ENCODE measurements at regions not wholly inside any gene's neighbourhood (a gene's known extent, or its start where the extent isn't known, plus 50 kb on each side); places are given as distances from the start of the nearest gene placed in this dataset.
"Not testable (repeated sequence)": the region's sequence is repeated elsewhere in the genome, so short reads cannot be mapped to it uniquely, and the experiment has no call there.

DNA sequence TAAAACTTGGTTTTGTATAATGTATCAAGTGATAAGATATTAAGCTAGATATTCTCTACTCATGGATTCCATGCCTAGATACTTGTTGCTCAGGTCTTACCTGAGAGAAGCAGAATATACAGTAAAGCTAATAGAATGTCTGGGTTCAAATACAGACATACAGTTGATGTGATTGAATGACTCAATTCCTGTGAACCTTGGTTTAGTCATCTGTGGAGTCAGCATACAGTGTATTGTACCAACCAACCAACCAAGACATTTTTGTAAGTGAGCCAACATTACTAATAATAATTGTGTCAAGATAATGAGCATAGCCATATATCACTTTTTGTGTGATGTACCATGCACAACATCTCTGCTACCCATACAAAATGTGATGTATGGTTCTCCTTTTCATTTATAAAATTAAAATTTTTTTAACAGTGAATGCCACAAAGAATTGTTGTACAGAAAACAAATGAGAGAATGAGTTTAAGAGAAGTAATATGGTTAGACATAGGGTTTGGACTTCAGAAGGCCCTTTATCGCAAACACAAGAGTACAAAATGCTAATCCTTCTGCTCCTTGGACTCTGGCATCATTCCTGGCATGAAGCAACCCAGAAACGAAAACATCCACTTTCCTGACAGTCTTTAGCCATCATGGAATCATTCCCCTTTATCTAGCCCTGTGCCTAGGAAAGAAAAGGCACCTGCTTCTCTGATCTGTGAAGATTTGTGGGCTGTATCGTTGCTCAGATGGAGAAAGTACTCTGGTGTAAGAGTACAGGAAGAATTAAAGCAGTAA, 977.2 kb upstream of the USP15 start:
- Histone ChIP-seq H3K4me3 (no peak overlapping the region), H3K27me3 (no peaks in the 10 kb centered on the region), H3K36me3 (no peaks in the 10 kb centered on the region), H3K9me3 (peaks cover 16 to 29% of the 10 kb centered on the region in 2 donors), H3K27ac (no peak overlapping the region), H3K4me1 (no peaks in the 10 kb centered on the region)
- intact Hi-C loops (cut with DNase I; ENCODE audit: low total_unique reads): no loop called here
- DNase-seq (ENCODE audit: low spot score in 2 of 2): no peak
- no peak for TF ChIP-seq POLR2AphosphoS5 (IDR thresholded peaks at IDR 0.05)
- no peak for TF ChIP-seq POLR2A (IDR thresholded peaks at IDR 0.05)
- TF ChIP-seq, protein P1, sequence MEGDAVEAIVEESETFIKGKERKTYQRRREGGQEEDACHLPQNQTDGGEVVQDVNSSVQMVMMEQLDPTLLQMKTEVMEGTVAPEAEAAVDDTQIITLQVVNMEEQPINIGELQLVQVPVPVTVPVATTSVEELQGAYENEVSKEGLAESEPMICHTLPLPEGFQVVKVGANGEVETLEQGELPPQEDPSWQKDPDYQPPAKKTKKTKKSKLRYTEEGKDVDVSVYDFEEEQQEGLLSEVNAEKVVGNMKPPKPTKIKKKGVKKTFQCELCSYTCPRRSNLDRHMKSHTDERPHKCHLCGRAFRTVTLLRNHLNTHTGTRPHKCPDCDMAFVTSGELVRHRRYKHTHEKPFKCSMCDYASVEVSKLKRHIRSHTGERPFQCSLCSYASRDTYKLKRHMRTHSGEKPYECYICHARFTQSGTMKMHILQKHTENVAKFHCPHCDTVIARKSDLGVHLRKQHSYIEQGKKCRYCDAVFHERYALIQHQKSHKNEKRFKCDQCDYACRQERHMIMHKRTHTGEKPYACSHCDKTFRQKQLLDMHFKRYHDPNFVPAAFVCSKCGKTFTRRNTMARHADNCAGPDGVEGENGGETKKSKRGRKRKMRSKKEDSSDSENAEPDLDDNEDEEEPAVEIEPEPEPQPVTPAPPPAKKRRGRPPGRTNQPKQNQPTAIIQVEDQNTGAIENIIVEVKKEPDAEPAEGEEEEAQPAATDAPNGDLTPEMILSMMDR (IDR thresholded peaks at IDR 0.05): no peak

DNA sequence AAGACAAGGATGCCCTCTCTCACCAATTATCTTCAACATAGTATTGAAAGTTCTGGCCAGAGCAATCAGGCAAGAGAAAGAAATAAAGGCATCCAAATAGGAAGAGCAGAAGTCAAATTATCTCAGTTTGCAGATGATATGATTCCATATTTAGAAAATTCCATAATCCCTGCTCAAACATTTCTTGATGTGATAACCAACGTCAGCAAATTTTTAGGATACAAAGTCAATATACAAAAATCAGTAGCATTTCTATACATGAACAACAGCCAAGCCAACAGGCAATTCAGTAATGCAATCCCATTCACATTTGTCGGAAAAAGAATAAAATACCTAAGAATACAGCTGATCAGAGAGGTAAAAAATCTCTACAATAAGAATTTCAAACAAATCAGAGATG, 969.7 kb upstream of the USP15 start:
- no peak for DNase-seq (ENCODE audit: low spot score in 2 of 2)
- no peak overlapping the region for H3K27ac ChIP-seq
- TF ChIP-seq POLR2AphosphoS5 (IDR thresholded peaks at IDR 0.05): no peak
- TF ChIP-seq, protein P1 (IDR thresholded peaks at IDR 0.05): no peak
- TF ChIP-seq POLR2A (IDR thresholded peaks at IDR 0.05): no peak
- intact Hi-C loops (cut with DNase I; ENCODE audit: low total_unique reads): no loop called here
- no peak overlapping the region for H3K4me3 ChIP-seq
- no peaks in the 10 kb centered on the region for H3K4me1 ChIP-seq
- no peaks in the 10 kb centered on the region for H3K27me3 ChIP-seq
- no peaks in the 10 kb centered on the region for H3K36me3 ChIP-seq
- peaks cover 21 to 51% of the 10 kb centered on the region in 2 donors for H3K9me3 ChIP-seq

DNA sequence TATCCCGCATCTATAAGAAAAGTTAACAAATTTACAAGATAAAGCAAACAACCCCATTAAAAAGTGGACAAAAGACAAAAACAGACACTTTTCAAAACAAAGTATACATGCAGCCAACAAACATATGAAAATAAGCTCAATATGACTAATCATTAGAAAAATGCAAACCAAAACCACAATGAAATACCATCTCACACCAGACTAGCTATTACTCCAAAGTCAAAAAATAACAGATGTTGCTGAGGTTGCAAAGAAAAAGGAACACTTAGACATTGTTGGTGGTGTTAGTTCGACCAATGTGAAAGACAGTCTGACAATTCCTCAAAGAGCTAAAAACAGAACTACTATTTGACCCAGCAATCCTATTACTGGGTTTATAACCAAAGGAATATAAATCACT, 968.6 kb upstream of the USP15 start:
- no peak for DNase-seq (ENCODE audit: low spot score in 2 of 2)
- Histone ChIP-seq H3K27me3 (no peaks in the 10 kb centered on the region), H3K9me3 (peaks cover 12 to 39% of the 10 kb centered on the region in 2 donors), H3K4me1 (no peaks in the 10 kb centered on the region), H3K27ac (no peak overlapping the region), H3K36me3 (no peaks in the 10 kb centered on the region), H3K4me3 (no peak overlapping the region)
- no peak for TF ChIP-seq POLR2AphosphoS5 (IDR thresholded peaks at IDR 0.05)
- TF ChIP-seq, protein P1 (IDR thresholded peaks at IDR 0.05): no peak
- no peak for TF ChIP-seq POLR2A (IDR thresholded peaks at IDR 0.05)
- intact Hi-C loops (cut with DNase I; ENCODE audit: low total_unique reads): no loop called here

DNA sequence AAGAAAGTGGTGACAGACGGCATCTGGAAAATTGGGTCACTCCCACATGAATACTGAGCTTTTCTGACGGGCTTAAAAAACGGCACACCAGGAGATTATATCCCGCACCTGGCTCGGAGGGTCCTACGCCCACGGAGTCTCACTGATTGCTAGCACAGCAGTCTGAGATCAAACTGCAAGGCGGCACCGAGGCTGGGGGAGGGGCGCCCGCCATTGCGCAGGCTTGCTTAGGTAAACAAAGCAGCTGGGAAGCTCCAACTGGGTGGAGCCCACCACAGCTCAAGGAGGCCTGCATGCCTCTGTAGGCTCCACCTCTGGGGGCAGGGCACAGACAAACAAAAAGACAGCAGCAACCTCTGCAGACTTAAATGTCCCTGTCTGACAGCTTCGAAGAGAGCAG, 966.2 kb upstream of the USP15 start:
- DNase-seq (ENCODE audit: low spot score in 2 of 2); intact Hi-C loops (cut with DNase I; ENCODE audit: low total_unique reads); H3K27me3 ChIP-seq; H3K36me3 ChIP-seq; H3K4me3 ChIP-seq; H3K4me1 ChIP-seq; H3K27ac ChIP-seq: not testable (repeated sequence)
- peaks cover 6 to 15% of the 10 kb centered on the region in 2 donors for H3K9me3 ChIP-seq

DNA sequence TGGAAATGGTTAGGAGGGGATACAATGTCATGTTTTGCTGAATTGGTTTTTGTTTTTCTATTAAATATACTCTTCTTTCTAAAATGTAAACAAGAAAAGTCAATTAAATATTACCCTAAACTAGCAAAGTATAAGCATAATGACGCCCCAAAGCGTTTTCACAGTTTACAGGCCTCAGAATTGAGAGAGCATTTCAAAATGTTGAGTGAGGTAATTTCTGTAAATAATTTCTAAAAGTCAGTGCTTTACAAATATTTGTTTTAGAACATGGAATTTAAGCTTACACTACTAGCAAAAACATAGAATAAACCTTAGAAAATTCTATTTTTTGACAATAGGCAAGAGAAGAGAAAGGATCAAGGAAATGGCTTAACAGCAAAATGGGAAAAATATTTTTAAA, 958.4 kb upstream of the USP15 start:
- intact Hi-C loops (cut with DNase I; ENCODE audit: low total_unique reads): no loop called here
- no peaks in the 10 kb centered on the region for H3K36me3 ChIP-seq
- H3K27me3 ChIP-seq: no peaks in the 10 kb centered on the region
- no peaks in the 10 kb centered on the region for H3K9me3 ChIP-seq
- no peak overlapping the region for H3K4me3 ChIP-seq
- H3K4me1 ChIP-seq: no peaks in the 10 kb centered on the region
- H3K27ac ChIP-seq: no peak overlapping the region
- no peak for DNase-seq (ENCODE audit: low spot score in 2 of 2)
- TF ChIP-seq POLR2AphosphoS5 (IDR thresholded peaks at IDR 0.05) (no peak), POLR2A (IDR thresholded peaks at IDR 0.05) (no peak)
- TF ChIP-seq, protein P1 (IDR thresholded peaks at IDR 0.05): no peak

Data from breast epithelium (tissue), 4 donors.